Hematopoietic multipotent progenitor cell treated with erythropoietin and hydrocortisone succinate and interleukin-3 and kit ligand, for 8 days (in vitro differentiated cells): ENCODE measurements at regions not wholly inside any gene's neighbourhood (a gene's known extent, or its start where the extent isn't known, plus 50 kb on each side); places are given as distances from the start of the nearest gene placed in this dataset.
"Not testable (repeated sequence)": the region's sequence is repeated elsewhere in the genome, so short reads cannot be mapped to it uniquely, and the experiment has no call there.

Experiments used
- DNase-seq: peaks from one replicate; pipeline ENCODE4 v3.0.0-alpha.2; 2015

- DNase-seq: not testable (repeated sequence)
These were observed 73.8 kb upstream of the FAM153A start for GRCh38 chr5:177856474-177856873.

- not testable (repeated sequence) for DNase-seq
These were observed 65.2 kb upstream of the FAM153A start for GRCh38 chr5:177847914-177848313.

- not testable (repeated sequence) for DNase-seq
These were observed 63.9 kb upstream of the FAM153A start for GRCh38 chr5:177846598-177846997.

GRCh38 chr5:177845906-177846305 lies 63.2 kb upstream of the FAM153A start:
- not testable (repeated sequence) for DNase-seq

GRCh38 chr5:177836191-177836590 lies 53.5 kb upstream of the FAM153A start:
- DNase-seq: not testable (repeated sequence)
